ENCODE measurements at regions not wholly inside any gene's neighbourhood (a gene's known extent, or its start where the extent isn't known, plus 50 kb on each side); places are given as distances from the start of the nearest gene placed in this dataset.

DNA sequence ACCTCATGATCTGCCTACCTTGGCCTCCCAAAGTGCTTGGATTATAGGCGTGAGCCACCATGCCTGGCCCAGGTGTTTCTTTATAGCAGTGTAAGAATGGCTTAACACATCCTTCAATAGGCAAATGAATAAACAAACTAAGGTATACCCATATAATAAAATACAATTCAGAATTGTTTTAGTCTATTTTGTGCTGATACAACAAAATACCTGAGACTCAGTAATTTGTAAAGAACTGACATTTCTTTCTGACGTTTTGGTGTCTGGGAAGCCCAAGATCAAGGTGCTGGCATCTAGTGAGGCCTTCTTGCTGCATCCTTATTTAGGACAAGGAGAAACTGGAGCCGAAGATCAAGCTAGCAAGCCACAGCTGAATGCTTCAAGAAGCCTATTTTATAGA is 1372.1 kb upstream of the DDX18 start (continued):
- TF ChIP-seq CHD7 (IDR thresholded peaks at IDR 0.05; ENCODE audit: insufficient replicate concordance, low read length) (no peak), TEAD4 (IDR thresholded peaks at IDR 0.05; ENCODE audit: low read depth, low read length) (no peak), SAP30 (IDR thresholded peaks at IDR 0.05; ENCODE audit: insufficient read depth, insufficient replicate concordance, low read length) (no peak), TBP (IDR thresholded peaks at IDR 0.05; ENCODE audit: low read depth, low read length) (no peak), POLR2AphosphoS5 (IDR thresholded peaks at IDR 0.05; ENCODE audit: low read depth, low read length) (no peak), ZNF274 (IDR thresholded peaks at IDR 0.05; ENCODE audit: borderline replicate concordance, extremely low read depth, low read length) (no peak), SIX5 (IDR thresholded peaks at IDR 0.05; ENCODE audit: low read depth, low read length) (no peak), SP2 (IDR thresholded peaks at IDR 0.05; ENCODE audit: low read length) (no peak), SP4 (IDR thresholded peaks at IDR 0.05; ENCODE audit: low read length) (no peak), CBX5 (IDR thresholded peaks at IDR 0.05; ENCODE audit: low read depth, low read length) (no peak), TCF12 (IDR thresholded peaks at IDR 0.05; ENCODE audit: low read depth, low read length) (no peak), NANOG (IDR thresholded peaks at IDR 0.05; ENCODE audit: insufficient read depth, low read depth, low read length, poor library complexity, severe bottlenecking) (no peak), POLR2A (IDR thresholded peaks at IDR 0.05; ENCODE audit: control extremely low read depth in 1 of 2, low read depth in 2 of 2, low read length in 2 of 2) (no peak)

Measured in H1 (cell line).